Ovary (tissue), 7 donors: ENCODE measurements at regions not wholly inside any gene's neighbourhood (a gene's known extent, or its start where the extent isn't known, plus 50 kb on each side); places are given as distances from the start of the nearest gene placed in this dataset.
A peak's percentile ranks its signal among the peaks of the same experiment; 100 is the strongest.

Source experiments
- DNase-seq, 5 donors: peaks; one replicate each; pipeline ENCODE4 v3.0.0-alpha.2; 2019 to 2020
- H3K27ac ChIP-seq, 2 donors: fragments of 200-600 bp; one replicate each; pipeline versions ENCODE4 v1.5.1 to v1.8.0; 2019 to 2022
- H3K27me3 ChIP-seq: fragments of 200-600 bp; one replicate; pipeline ENCODE4 v1.8.0; 2022
- H3K36me3 ChIP-seq: fragments of 200-600 bp; sonication (generic); one replicate; pipeline ENCODE4 v1.5.1; 2019
- H3K4me1 ChIP-seq: one replicate; pipeline ENCODE4 v1.8.1; 2013; ENCODE audit warnings: mild to moderate bottlenecking, moderate library complexity; ENCODE audit not compliant: insufficient read depth
- H3K4me3 ChIP-seq: fragments of 200-600 bp; sonication (generic); one replicate; pipeline ENCODE4 v1.5.1; 2017
- H3K9me3 ChIP-seq, 2 donors: fragments of 200-600 bp in 1 of 2; sonication (generic) in 1 of 2; one replicate each; pipeline versions ENCODE4 v1.5.1 to v1.8.1; 2013 to 2019; ENCODE audit warnings: mild to moderate bottlenecking in 1 of 2, moderate library complexity in 1 of 2
- CTCF ChIP-seq, 3 donors: fragments of 450-650 bp in 2 of 3; fragments of 200-600 bp in 1 of 3; IDR thresholded peaks; one replicate each; pipeline versions ENCODE4 v1.5.1 to v1.8.0; 2016 to 2022; ENCODE audit warnings: antibody characterized with exemption in 3 of 3, mild to moderate bottlenecking in 1 of 3
- EP300 ChIP-seq: sonication (generic); formaldehyde crosslinking; IDR thresholded peaks from one replicate; pipeline ENCODE4 v1.6.1; 2017; ENCODE audit warnings: antibody characterized with exemption
- POLR2A ChIP-seq: fragments of 450-650 bp; IDR thresholded peaks from one replicate; pipeline ENCODE4 v1.6.1; 2017; ENCODE audit warnings: antibody characterized with exemption, mild to moderate bottlenecking, moderate library complexity
- WGBS, 3 donors: extraction: QIAGEN DNeasy Blood & Tissue Kit in 1 of 3; methylation state at CpG; one replicate each; pipeline versions ENCODE4 v1.1.5 to v1.1.7; 2013 to 2017; 5-methylcytosine and 5-hydroxymethylcytosine counted together
- intact Hi-C, 4 donors: fragments of 100-400 bp; cut with DNase I; formaldehyde crosslinking; loops; one replicate each; pipeline versions ENCODE4 v1.11.0 to v1.15.1; 2022 to 2023
- donor health status: DM: no; HTN: no; CAD: no; lungs with moderate emphysema.
- donor health status: DM: no; HTN: no; CAD: no.
- donor health status: Bipolar disorder and iron deficiency.
- donor health status: DM: no; HTN: no; CAD: no.
- donor health status: DM: yes; HTN: yes; CAD: no.

GRCh38 chr10:44822966-44823365, 88.2 kb upstream of the TMEM72 start:
- 91 to 96% (median 92%) methylated on average over 4 of the region's 4 CpGs for WGBS, 3 donors
- Histone ChIP-seq H3K27ac (no peak overlapping the region), H3K27me3 (no peaks in the 10 kb centered on the region), H3K4me3 (no peak overlapping the region), H3K9me3 (no peaks in the 10 kb centered on the region), H3K36me3 (no peaks in the 10 kb centered on the region), H3K4me1 (peaks cover 13% of the 10 kb centered on the region)
- intact Hi-C loops, result no loop called here
- TF ChIP-seq EP300, result no peak
- DNase-seq, result no peak

- Histone ChIP-seq H3K4me3 (no peak overlapping the region), H3K36me3 (no peaks in the 10 kb centered on the region), H3K27me3 (no peaks in the 10 kb centered on the region), H3K4me1 (peaks cover 5% of the 10 kb centered on the region), H3K27ac (no peak overlapping the region), H3K9me3 (no peaks in the 10 kb centered on the region)
- WGBS, 3 donors, result 94 to 98% (median 96%) methylated on average over 4 of the region's 4 CpGs
- no peak for TF ChIP-seq CTCF (IDR thresholded peaks at IDR 0.05)
- TF ChIP-seq EP300, result no peak
- no peak for TF ChIP-seq POLR2A
- intact Hi-C loops, result no loop called here
- DNase-seq, result no peak
These were observed 86.5 kb upstream of the TMEM72 start for GRCh38 chr10:44824607-44825006.

- intact Hi-C loops, result no loop called here
- Histone ChIP-seq H3K4me3 (no peak overlapping the region), H3K9me3 (no peaks in the 10 kb centered on the region), H3K4me1 (peaks cover 5% of the 10 kb centered on the region), H3K36me3 (no peaks in the 10 kb centered on the region), H3K27me3 (no peaks in the 10 kb centered on the region), H3K27ac (no peak overlapping the region)
- WGBS, 3 donors, result 78 to 84% (median 82%) methylated on average over 13 of the region's 13 CpGs
- TF ChIP-seq CTCF (IDR thresholded peaks at IDR 0.05) (no peak), POLR2A (no peak), EP300 (no peak)
- DNase-seq, result no peak
These were observed 83.6 kb upstream of the TMEM72 start for GRCh38 chr10:44827431-44828006.

- Histone ChIP-seq H3K9me3 (no peaks in the 10 kb centered on the region), H3K36me3 (no peaks in the 10 kb centered on the region), H3K4me3 (no peak overlapping the region), H3K27ac (no peak overlapping the region), H3K27me3 (no peaks in the 10 kb centered on the region), H3K4me1 (peaks cover 5% of the 10 kb centered on the region)
- WGBS, 3 donors, result 17 to 37% (median 21%) methylated on average over 17 of the region's 17 CpGs
- intact Hi-C loops, result no loop called here
- TF ChIP-seq EP300 (no peak), POLR2A (no peak), CTCF (IDR thresholded peaks at IDR 0.05) (no peak)
- DNase-seq, result peak in 4 of 5 donors; percentile 44 to 55 (median 50)
These were observed 82.5 kb upstream of the TMEM72 start for GRCh38 chr10:44828508-44829142.

GRCh38 chr10:44829426-44829825, 81.7 kb upstream of the TMEM72 start:
- WGBS, 3 donors, result 96 to 98% (median 98%) methylated on average over 9 of the region's 9 CpGs
- no peak overlapping the region for H3K4me3 ChIP-seq
- no peak for DNase-seq
- intact Hi-C loops, result no loop called here
- TF ChIP-seq POLR2A, result no peak
- TF ChIP-seq EP300, result no peak
- no peak for TF ChIP-seq CTCF (IDR thresholded peaks at IDR 0.05)
- no peaks in the 10 kb centered on the region for H3K9me3 ChIP-seq
- no peak overlapping the region for H3K27ac ChIP-seq
- H3K4me1 ChIP-seq, result peaks cover 5% of the 10 kb centered on the region
- no peaks in the 10 kb centered on the region for H3K27me3 ChIP-seq
- no peaks in the 10 kb centered on the region for H3K36me3 ChIP-seq
